AG09319 (cell line): ENCODE measurements at regions not wholly inside any gene's neighbourhood (a gene's known extent, or its start where the extent isn't known, plus 50 kb on each side); places are given as distances from the start of the nearest gene placed in this dataset.

Experiments
- DNase-seq: peaks from one replicate; pipeline ENCODE4 v3.0.0-alpha.2; 2010; ENCODE audit warnings: low read depth; ENCODE audit errors: extremely low read depth
- CTCF ChIP-seq: IDR thresholded peaks from 2 replicates; pipeline ENCODE4 v1.5.1; 2011; ENCODE audit warnings: low read depth, mild to moderate bottlenecking, inconsistent platforms, low read length, moderate library complexity

- no peak for DNase-seq
These were observed 215.8 kb downstream of the LRRC70 start for GRCh38 chr5:62794456-62794855.

DNA sequence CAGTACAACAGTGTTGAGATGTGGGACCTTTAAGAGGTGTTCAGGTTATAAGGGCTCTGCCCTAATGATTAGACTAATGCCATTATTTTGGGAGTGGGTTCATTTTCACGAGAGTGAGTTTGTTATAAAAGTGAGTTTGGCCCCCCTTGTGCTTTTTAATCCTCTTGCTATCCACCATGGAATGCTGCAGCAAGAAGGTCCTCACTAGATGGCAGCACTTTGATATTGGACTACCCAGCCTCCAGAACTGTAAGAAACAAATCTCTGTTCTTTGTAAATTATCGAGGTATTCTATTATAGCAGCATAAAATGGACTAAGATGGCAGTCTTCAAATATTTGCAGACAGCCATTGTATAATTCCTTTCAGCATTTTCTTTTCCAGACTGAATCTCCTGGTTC is 212.4 kb downstream of the LRRC70 start:
- no peak; the same call in 1 of the 2 replicates for TF ChIP-seq CTCF
- DNase-seq: no peak

More at GRCh38 chr5:62794456-62794855, 215.8 kb downstream of the LRRC70 start:
- no peak for TF ChIP-seq CTCF

DNA sequence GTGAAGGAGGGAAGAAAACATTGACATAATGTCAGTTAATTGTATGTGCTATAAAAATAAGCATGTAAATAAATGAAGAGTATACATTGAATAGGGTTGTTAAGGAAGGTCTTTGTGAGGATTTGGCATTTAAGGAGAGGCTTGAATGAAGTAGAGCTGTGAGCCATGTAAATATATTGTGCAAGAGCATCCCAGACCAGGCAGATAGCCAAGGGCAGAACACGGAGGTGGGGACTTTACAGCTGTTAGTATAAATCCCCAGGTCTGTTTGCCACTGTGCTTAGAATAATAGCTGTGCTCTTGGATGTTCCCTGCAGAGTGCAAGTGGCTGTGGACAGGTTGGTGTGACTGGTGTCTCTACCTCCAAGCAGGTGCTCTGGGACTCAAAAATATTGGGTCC is 211.7 kb downstream of the LRRC70 start:
- TF ChIP-seq CTCF: no peak
- no peak for DNase-seq

DNA sequence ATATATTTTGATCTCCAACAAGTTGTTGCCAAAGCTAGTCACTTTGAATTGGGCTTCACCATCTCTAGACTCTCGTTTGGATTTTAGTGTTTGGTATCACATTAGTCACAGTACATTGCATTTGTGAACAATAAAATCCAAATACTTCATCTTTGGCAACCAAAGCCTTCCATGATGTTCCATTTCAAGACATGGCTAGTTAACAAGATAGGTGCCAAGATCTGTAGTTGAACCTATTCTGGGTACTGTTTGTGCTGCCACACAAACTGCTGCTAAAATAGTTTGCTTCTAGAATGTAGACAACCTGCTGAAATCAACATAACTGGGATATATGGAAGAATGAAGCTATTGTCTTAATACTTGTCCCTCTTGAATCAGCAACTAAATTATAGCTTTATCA is 207.5 kb downstream of the LRRC70 start:
- no peak for DNase-seq

DNA sequence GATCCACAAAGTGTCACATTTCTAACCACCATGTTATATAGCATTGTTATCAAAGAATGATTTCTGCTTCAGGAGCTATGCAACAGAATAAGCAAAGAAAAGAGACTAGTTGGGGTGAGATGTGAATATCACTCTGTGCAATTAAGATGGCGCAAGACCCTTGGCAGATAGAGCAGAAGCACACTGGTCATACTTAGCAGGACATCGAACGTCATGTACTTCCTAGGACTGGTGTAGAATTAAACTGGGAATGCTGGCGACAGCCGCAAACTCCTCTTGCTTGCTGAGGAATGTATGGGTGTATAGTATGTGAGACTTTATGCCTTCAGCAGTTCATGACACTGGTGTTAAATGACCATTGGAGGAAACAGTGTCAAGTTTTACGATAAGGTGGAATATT is 207.0 kb downstream of the LRRC70 start:
- no peak for DNase-seq
- no peak for TF ChIP-seq CTCF

More for the DNA sequence above, 207.5 kb downstream of the LRRC70 start:
- TF ChIP-seq CTCF: no peak

DNA sequence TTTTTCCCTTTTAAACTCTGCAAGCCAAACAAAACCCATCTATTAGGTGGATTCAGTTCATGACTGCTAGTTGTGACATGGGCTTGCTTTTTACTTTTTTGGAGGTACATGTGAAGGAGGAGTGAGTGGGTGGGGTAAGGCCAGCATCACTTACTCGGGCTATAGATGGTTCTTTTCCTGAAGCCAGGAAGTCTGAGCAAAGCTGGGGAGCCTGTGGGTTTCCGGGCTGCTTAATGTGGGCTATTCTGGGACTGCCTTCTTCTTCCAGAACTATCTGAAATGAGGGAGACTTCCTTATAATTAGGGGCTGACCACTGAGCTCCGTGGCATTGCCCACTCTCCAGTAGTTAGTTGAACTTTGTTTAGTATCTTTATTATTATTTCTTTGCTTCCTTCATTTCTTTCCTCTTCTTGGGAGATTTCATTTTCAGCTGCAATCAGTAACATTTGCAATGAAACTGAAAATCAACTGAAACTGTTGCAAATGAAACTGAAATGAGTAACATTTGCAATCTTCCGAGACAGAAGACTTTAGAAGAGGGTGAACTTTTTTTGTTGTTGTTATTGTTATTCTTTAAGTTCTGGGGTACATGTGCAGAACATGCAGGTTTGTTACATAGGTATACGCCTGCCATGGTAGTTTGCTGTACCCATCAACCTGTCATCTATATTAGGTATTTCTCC is 204.9 kb downstream of the LRRC70 start:
- no peak for DNase-seq
- TF ChIP-seq CTCF: no peak

GRCh38 chr5:62780888-62781287 is 202.3 kb downstream of the LRRC70 start:
- TF ChIP-seq CTCF: no peak
- no peak for DNase-seq
